Astrocyte of the spinal cord (primary cell): ENCODE measurements at regions not wholly inside any gene's neighbourhood (a gene's known extent, or its start where the extent isn't known, plus 50 kb on each side); places are given as distances from the start of the nearest gene placed in this dataset.

Experiments
- DNase-seq: peaks from one replicate; pipeline ENCODE4 v3.0.0; 2011; ENCODE audit warnings: low read depth, low spot score
- H3K4me3 ChIP-seq: 2 replicates; pipeline ENCODE4 v1.5.1; 2011; ENCODE audit warnings: low read depth, mild to moderate bottlenecking, low read length, moderate library complexity
- in situ Hi-C: cut with HindIII; loops from 2 replicates; pipeline ENCODE4 v1.10.0; 2017; ENCODE audit warnings: low sequenced_read_pairs
- TF ChIP-seq, protein P1 (sequence below): IDR thresholded peaks from 2 replicates; pipeline ENCODE4 v1.5.1; 2012; ENCODE audit warnings: low read depth, mild to moderate bottlenecking, low read length, inconsistent platforms

DNA sequence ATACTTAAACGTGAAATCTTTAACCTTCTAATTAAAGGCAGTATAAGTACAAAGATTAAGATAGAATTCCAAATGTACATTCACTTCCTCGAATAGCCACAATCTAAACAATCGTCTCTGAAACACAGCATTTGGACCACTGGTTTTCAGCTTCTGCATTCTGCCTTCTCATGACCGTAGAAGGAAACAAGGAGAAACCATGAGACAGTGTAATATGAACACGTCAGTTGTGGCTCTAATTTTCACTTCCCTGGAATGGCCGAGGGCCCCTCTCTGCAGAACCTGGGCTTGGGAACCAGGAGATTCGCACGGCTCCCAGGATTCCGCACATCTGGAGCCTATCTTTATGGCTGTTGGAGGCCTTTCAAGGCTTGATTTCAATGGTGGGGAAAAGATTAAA is 189.3 kb downstream of the KLF6 start:
- in situ Hi-C loops, result no loop called here
- TF ChIP-seq, protein P1, sequence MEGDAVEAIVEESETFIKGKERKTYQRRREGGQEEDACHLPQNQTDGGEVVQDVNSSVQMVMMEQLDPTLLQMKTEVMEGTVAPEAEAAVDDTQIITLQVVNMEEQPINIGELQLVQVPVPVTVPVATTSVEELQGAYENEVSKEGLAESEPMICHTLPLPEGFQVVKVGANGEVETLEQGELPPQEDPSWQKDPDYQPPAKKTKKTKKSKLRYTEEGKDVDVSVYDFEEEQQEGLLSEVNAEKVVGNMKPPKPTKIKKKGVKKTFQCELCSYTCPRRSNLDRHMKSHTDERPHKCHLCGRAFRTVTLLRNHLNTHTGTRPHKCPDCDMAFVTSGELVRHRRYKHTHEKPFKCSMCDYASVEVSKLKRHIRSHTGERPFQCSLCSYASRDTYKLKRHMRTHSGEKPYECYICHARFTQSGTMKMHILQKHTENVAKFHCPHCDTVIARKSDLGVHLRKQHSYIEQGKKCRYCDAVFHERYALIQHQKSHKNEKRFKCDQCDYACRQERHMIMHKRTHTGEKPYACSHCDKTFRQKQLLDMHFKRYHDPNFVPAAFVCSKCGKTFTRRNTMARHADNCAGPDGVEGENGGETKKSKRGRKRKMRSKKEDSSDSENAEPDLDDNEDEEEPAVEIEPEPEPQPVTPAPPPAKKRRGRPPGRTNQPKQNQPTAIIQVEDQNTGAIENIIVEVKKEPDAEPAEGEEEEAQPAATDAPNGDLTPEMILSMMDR, result no peak
- DNase-seq, result no peak
- no peak overlapping the region for H3K4me3 ChIP-seq

GRCh38 chr10:3593611-3594010 is 191.4 kb downstream of the KLF6 start:
- TF ChIP-seq, protein P1, result no peak
- no peak overlapping the region for H3K4me3 ChIP-seq
- no peak for DNase-seq
- in situ Hi-C loops, result no loop called here

- in situ Hi-C loops, result no loop called here
- no peak overlapping the region for H3K4me3 ChIP-seq
- DNase-seq, result no peak
- TF ChIP-seq, protein P1, result no peak
Measured at GRCh38 chr10:3592424-3592823, 192.6 kb downstream of the KLF6 start.

DNA sequence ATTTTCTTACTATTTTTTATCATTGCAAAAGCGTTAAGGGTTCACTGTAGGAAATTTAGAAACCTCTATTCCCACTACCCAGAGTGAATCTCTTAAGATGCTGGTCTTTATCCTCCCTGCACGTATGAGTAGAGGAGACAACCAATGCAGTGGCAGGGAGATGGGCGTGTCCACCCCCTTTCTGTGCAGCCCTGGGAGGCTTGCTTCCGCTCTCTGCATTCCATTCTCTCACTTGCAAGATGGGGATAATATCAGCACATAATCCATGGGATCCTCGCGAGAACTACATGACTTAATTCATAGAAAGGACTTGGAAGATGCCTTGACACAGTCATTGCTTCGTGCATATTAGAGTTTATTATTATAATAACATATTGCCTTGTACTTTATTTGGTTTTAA is 196.2 kb downstream of the KLF6 start:
- in situ Hi-C loops, result no loop called here
- no peak overlapping the region for H3K4me3 ChIP-seq
- no peak for DNase-seq
- TF ChIP-seq, protein P1, result no peak

- TF ChIP-seq, protein P1, result no peak
- no peak overlapping the region for H3K4me3 ChIP-seq
- DNase-seq, result no peak
- in situ Hi-C loops, result no loop called here
Measured at GRCh38 chr10:3588346-3588745, 196.7 kb downstream of the KLF6 start.

DNA sequence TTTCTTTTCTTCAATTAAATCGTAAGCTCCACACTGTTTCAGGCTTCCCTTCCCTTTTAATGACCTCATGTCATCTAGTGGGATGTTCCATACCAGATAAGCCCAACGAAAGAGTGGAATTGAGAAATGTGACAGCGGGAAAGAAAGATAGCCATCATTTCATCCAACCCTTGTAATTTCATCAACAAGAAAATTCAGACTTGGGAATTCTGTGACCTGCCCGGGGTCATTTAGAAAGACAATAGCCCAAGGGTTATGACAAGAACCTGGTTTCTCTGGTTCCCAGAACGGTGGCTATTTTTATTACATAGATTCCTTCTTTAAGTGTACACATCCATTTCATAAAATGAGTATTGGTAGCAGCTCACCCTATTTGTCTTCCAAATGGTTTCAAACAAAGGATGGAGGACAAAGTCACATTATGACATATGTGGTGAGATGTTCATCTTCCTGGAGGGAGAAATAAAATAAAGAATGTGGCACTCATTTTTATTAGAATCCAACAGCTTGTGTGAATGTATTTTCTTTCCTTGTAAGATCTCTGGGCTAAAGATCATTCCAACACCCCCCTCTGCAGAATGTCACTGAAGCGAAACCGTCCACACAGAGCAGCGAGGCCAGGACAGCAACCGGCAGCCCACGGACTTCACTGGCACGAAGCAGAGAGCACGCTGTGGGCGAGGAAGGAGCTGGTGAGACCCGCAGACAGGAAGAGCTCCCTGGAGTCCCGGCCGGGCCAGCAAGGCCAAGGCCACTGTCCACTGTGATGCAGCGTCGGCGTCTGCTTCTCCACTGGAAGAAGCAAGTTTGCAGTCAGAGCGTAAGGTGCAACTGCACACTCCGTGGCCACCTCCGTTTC is 199.9 kb downstream of the KLF6 start:
- TF ChIP-seq, protein P1, result no peak
- DNase-seq, result no peak
- in situ Hi-C loops, result no loop called here
- H3K4me3 ChIP-seq, result no peak overlapping the region
